H1 (cell line): ENCODE measurements at regions not wholly inside any gene's neighbourhood (a gene's known extent, or its start where the extent isn't known, plus 50 kb on each side); places are given as distances from the start of the nearest gene placed in this dataset.

ENCODE experiments used
- CTCF ChIA-PET: fragments of 300-600 bp; sonication (Branson Sonifier 250); formaldehyde crosslinking; loops from one replicate; lab custom pipeline; 2021; ENCODE audit not compliant: partially characterized antibody; lab: Charles Lee
- POLR2A ChIA-PET: fragments of 300-600 bp; sonication (Branson Sonifier 250); formaldehyde crosslinking; loops from one replicate; lab custom pipeline; 2021; ENCODE audit warnings: inconsistent platforms; ENCODE audit not compliant: partially characterized antibody; lab: Charles Lee
- DNase-seq, 2 experiments: peaks; one replicate each; pipeline versions ENCODE4 v3.0.0 to v3.0.0-alpha.2; 2010 to 2022; ENCODE audit warnings: low spot score in 2 of 2, low read depth in 1 of 2, mixed read lengths in 1 of 2
- FAIRE-seq: peaks from 2 replicates; lab custom pipeline; 2011; peaks lifted over from hg19 to GRCh38; lab: Jason Lieb, UNC
- H2AFZ ChIP-seq: 2 replicates; pipeline ENCODE4 v1.8.1; 2012; ENCODE audit warnings: low read length, inconsistent platforms
- H2AK5ac ChIP-seq: 2 replicates; pipeline ENCODE4 v1.6.1; 2013; ENCODE audit warnings: low read depth, low read length
- H2BK120ac ChIP-seq: replicated peaks from 2 replicates; pipeline ENCODE3; 2013; ENCODE audit warnings: low read depth, low read length, inconsistent platforms
- H2BK12ac ChIP-seq: 2 replicates; pipeline ENCODE4 v1.6.1; 2013; ENCODE audit warnings: low read depth, low read length
- H2BK15ac ChIP-seq: 2 replicates; pipeline ENCODE4 v1.6.1; 2013; ENCODE audit warnings: low read length
- H2BK20ac ChIP-seq: 2 replicates; pipeline ENCODE4 v1.6.1; 2013; ENCODE audit warnings: low read length
- H2BK5ac ChIP-seq: 2 replicates; pipeline ENCODE4 v1.6.1; 2013; ENCODE audit warnings: low read depth, low read length
- H3K14ac ChIP-seq: 2 replicates; pipeline ENCODE4 v1.6.1; 2013; ENCODE audit warnings: inconsistent platforms; ENCODE audit not compliant: insufficient read length
- H3K18ac ChIP-seq: 2 replicates; pipeline ENCODE4 v1.6.1; 2013; ENCODE audit warnings: low read length; ENCODE audit errors: extremely low read depth
- H3K23ac ChIP-seq: 2 replicates; pipeline ENCODE4 v1.6.1; 2013; ENCODE audit warnings: inconsistent platforms; ENCODE audit not compliant: insufficient read length
- H3K23me2 ChIP-seq: 2 replicates; pipeline ENCODE4 v1.6.1; 2013; ENCODE audit warnings: low read depth, low read length
- H3K27ac ChIP-seq: 2 replicates; pipeline ENCODE4 v1.6.1; 2011; ENCODE audit warnings: low read depth, low read length, inconsistent platforms
- H3K27me3 ChIP-seq, 4 experiments: replicated peaks in 1 of 4; 1 replicate in 1 of 4; 2 replicates in 3 of 4; pipeline versions ENCODE4 v1.6.1 to v1.8.1; 2011 to 2013; ENCODE audit warnings: low read length in 3 of 4, mild to moderate bottlenecking in 3 of 4, inconsistent platforms in 2 of 4, mixed read lengths in 2 of 4, moderate library complexity in 1 of 4; ENCODE audit not compliant: control insufficient read depth in 3 of 4, insufficient read depth in 3 of 4; ENCODE audit errors: extremely low read depth in 1 of 4
- H3K36me3 ChIP-seq, 4 experiments: 2 replicates each; pipeline versions ENCODE4 v1.6.1 to v1.8.1; 2011 to 2013; ENCODE audit warnings: mild to moderate bottlenecking in 4 of 4, low read length in 3 of 4, moderate library complexity in 2 of 4, control low read depth in 1 of 4, inconsistent platforms in 1 of 4; ENCODE audit not compliant: insufficient read depth in 4 of 4, control insufficient read depth in 2 of 4
- H3K4ac ChIP-seq: replicated peaks from 2 replicates; pipeline ENCODE3; 2013; ENCODE audit warnings: low read length, low read depth, mixed read lengths, inconsistent platforms; ENCODE audit not compliant: insufficient read length
- H3K4me1 ChIP-seq, 4 experiments: replicated peaks in 1 of 4; 1 replicate in 1 of 4; 2 replicates in 3 of 4; pipeline versions ENCODE4 v1.6.1 to v1.8.1; 2011 to 2013; ENCODE audit warnings: low read length in 3 of 4, inconsistent platforms in 2 of 4, mixed read lengths in 1 of 4; ENCODE audit not compliant: insufficient read depth in 4 of 4, control insufficient read depth in 3 of 4
- H3K4me2 ChIP-seq, 2 experiments: 2 replicates each; pipeline versions ENCODE4 v1.6.1 to v1.8.1; 2011 to 2013; ENCODE audit warnings: low read depth in 2 of 2, low read length in 2 of 2, control low read depth in 1 of 2, inconsistent platforms in 1 of 2, mild to moderate bottlenecking in 1 of 2; ENCODE audit not compliant: insufficient read depth in 1 of 2
- H3K4me3 ChIP-seq, 4 experiments: fragments of 200-600, 300-600 bp in 1 of 4; sonication (generic), shearing (Covaris generic), sonication (Bioruptor Twin) in 1 of 4; 2 replicates each; pipeline versions ENCODE4 v1.5.1 to v1.8.1; 2011 to 2016; ENCODE audit warnings: low read length in 4 of 4, low read depth in 3 of 4, control low read depth in 2 of 4, inconsistent platforms in 2 of 4, mild to moderate bottlenecking in 2 of 4, mixed read lengths in 1 of 4, moderate library complexity in 1 of 4; ENCODE audit not compliant: insufficient read depth in 2 of 4; ENCODE audit errors: extremely low read depth in 1 of 4
- H3K56ac ChIP-seq: replicated peaks from 2 replicates; pipeline ENCODE3; 2013; ENCODE audit warnings: low read depth, mild to moderate bottlenecking, mixed read lengths, low read length, inconsistent platforms; ENCODE audit not compliant: insufficient read length
- H3K79me1 ChIP-seq: 2 replicates; pipeline ENCODE4 v1.6.1; 2013; ENCODE audit warnings: low read depth, low read length, control low read depth
- H3K79me2 ChIP-seq, 2 experiments: 2 replicates each; pipeline versions ENCODE4 v1.6.1 to v1.8.1; 2012 to 2013; ENCODE audit warnings: low read length in 2 of 2, mild to moderate bottlenecking in 2 of 2, inconsistent platforms in 1 of 2; ENCODE audit not compliant: insufficient read depth in 2 of 2, control insufficient read depth in 1 of 2
- H3K9ac ChIP-seq, 4 experiments: replicated peaks in 1 of 4; 1 replicate in 1 of 4; 2 replicates in 3 of 4; pipeline versions ENCODE4 v1.6.1 to v1.8.1; 2011 to 2013; ENCODE audit warnings: low read depth in 3 of 4, low read length in 3 of 4, control low read depth in 2 of 4, mild to moderate bottlenecking in 2 of 4, moderate library complexity in 2 of 4, inconsistent platforms in 1 of 4; ENCODE audit errors: extremely low read depth in 1 of 4
- H3K9me3 ChIP-seq, 2 experiments: 2 replicates each; pipeline versions ENCODE4 v1.6.1 to v1.8.1; 2012 to 2013; ENCODE audit warnings: mild to moderate bottlenecking in 2 of 2, moderate library complexity in 2 of 2, control low read depth in 1 of 2, inconsistent platforms in 1 of 2, low read depth in 1 of 2, low read length in 1 of 2, mixed read lengths in 1 of 2; ENCODE audit not compliant: insufficient read depth in 2 of 2
- H4K20me1 ChIP-seq, 2 experiments: replicated peaks in 1 of 2; 2 replicates each; pipeline versions ENCODE3 to v1.8.1; 2011 to 2013; ENCODE audit warnings: inconsistent platforms in 2 of 2, low read length in 2 of 2, mild to moderate bottlenecking in 1 of 2; ENCODE audit not compliant: insufficient read depth in 2 of 2, control insufficient read depth in 1 of 2
- H4K5ac ChIP-seq: 2 replicates; pipeline ENCODE4 v1.6.1; 2013; ENCODE audit warnings: low read length, low read depth, mixed read lengths, inconsistent platforms; ENCODE audit not compliant: insufficient read length
- H4K8ac ChIP-seq: 2 replicates; pipeline ENCODE4 v1.8.0; 2013; ENCODE audit warnings: mild to moderate bottlenecking, moderate library complexity, low read length, inconsistent platforms; ENCODE audit not compliant: insufficient read depth; ENCODE audit errors: extremely low read depth
- H4K91ac ChIP-seq: replicated peaks from 2 replicates; pipeline ENCODE3; 2013; ENCODE audit warnings: low read length, mixed read lengths, inconsistent platforms; ENCODE audit not compliant: insufficient read length
- ASH2L ChIP-seq: fragments of 200-600, 300-600 bp; sonication (generic); IDR thresholded peaks from one replicate; pipeline ENCODE4 v1.7.1; 2017; ENCODE audit warnings: low read length
- EP300 ChIP-seq, 2 experiments: IDR thresholded peaks; 1 replicate in 1 of 2; 2 replicates in 1 of 2; pipeline ENCODE4 v1.6.1; 2011 to 2012; ENCODE audit warnings: low read depth in 2 of 2, low read length in 2 of 2, mild to moderate bottlenecking in 2 of 2, borderline replicate concordance in 1 of 2, inconsistent platforms in 1 of 2, moderate library complexity in 1 of 2
- EZH2 ChIP-seq: fragments of 200-600 bp; sonication (generic); IDR thresholded peaks from 2 replicates; pipeline ENCODE4 v1.7.1; 2012; ENCODE audit warnings: low read depth, mild to moderate bottlenecking, moderate library complexity, low read length, inconsistent platforms; ENCODE audit not compliant: severe bottlenecking
- HDAC6 ChIP-seq: IDR thresholded peaks from one replicate; pipeline ENCODE4 v1.7.1; 2012; ENCODE audit warnings: low read depth, mild to moderate bottlenecking, inconsistent platforms, low read length, moderate library complexity
- JUN ChIP-seq: IDR thresholded peaks from 2 replicates; pipeline ENCODE4 v1.6.1; 2011; ENCODE audit warnings: low read depth, mild to moderate bottlenecking, improper control_type of control experiment, low read length
- KDM5A ChIP-seq: fragments of 200-600 bp; IDR thresholded peaks from 2 replicates; pipeline ENCODE4 v1.7.1; 2012; ENCODE audit warnings: mild to moderate bottlenecking, low read length, inconsistent platforms, mixed read lengths
- PHF8 ChIP-seq: fragments of 200-600 bp; sonication (generic); conservative IDR thresholded peaks from 2 replicates; pipeline ENCODE4 v1.7.1; 2012; ENCODE audit warnings: low read depth, mild to moderate bottlenecking, inconsistent platforms, low read length, moderate library complexity
- POLR2A ChIP-seq, 2 experiments: IDR thresholded peaks; 1 replicate in 1 of 2; 2 replicates in 1 of 2; pipeline ENCODE4 v1.6.1; 2011; ENCODE audit warnings: low read depth in 2 of 2, low read length in 2 of 2, mild to moderate bottlenecking in 2 of 2; ENCODE audit errors: control extremely low read depth in 1 of 2
- RBBP5 ChIP-seq: IDR thresholded peaks from 2 replicates; pipeline ENCODE4 v1.7.1; 2012; ENCODE audit warnings: low read depth, mild to moderate bottlenecking, inconsistent platforms, low read length, moderate library complexity, borderline replicate concordance
- RFX5 ChIP-seq: IDR thresholded peaks from 2 replicates; pipeline ENCODE4 v1.6.1; 2011; ENCODE audit warnings: low read depth, low read length, improper control_type of control experiment, borderline replicate concordance
- SAP30 ChIP-seq: fragments of 300-600 bp; sonication (generic); IDR thresholded peaks from 2 replicates; pipeline ENCODE4 v1.7.1; 2012; ENCODE audit warnings: low read length, moderate library complexity, mild to moderate bottlenecking, inconsistent platforms; ENCODE audit not compliant: insufficient read depth, insufficient replicate concordance
- SP1 ChIP-seq: IDR thresholded peaks from 2 replicates; pipeline ENCODE4 v1.6.1; 2011; ENCODE audit warnings: low read depth, low read length
- SRF ChIP-seq: IDR thresholded peaks from 2 replicates; pipeline ENCODE4 v1.6.1; 2011; ENCODE audit warnings: mild to moderate bottlenecking, low read depth, low read length, moderate library complexity
- SUZ12 ChIP-seq: fragments of 200-600 bp; sonication (generic); IDR thresholded peaks from 2 replicates; pipeline ENCODE4 v1.6.1; 2012; ENCODE audit warnings: mild to moderate bottlenecking, inconsistent platforms, low read length, moderate library complexity, mixed read lengths
- TCF12 ChIP-seq: IDR thresholded peaks from 2 replicates; pipeline ENCODE4 v1.6.1; 2011; ENCODE audit warnings: low read depth, mild to moderate bottlenecking, low read length
- YY1 ChIP-seq: IDR thresholded peaks from 2 replicates; pipeline ENCODE4 v1.6.1; 2011; ENCODE audit warnings: low read depth, mild to moderate bottlenecking, low read length
- WGBS, 2 experiments: shearing (Covaris generic) in 1 of 2; methylation state at CpG; one replicate each; pipeline versions ENCODE4 v1.1.6 to v1.1.7; 2013 to 2015; ENCODE audit warnings: low lambda C conversion rate in 2 of 2, mixed read lengths in 2 of 2, inconsistent platforms in 1 of 2, low coverage in 1 of 2, missing lambda C conversion rate in 1 of 2; ENCODE audit not compliant: insufficient replicate concordance in 2 of 2, insufficient coverage in 1 of 2, insufficient read length in 1 of 2; ENCODE audit errors: extremely low coverage in 1 of 2, missing lambda C conversion rate in 1 of 2; 5-methylcytosine and 5-hydroxymethylcytosine counted together

GRCh38 chrX:14420841-14421240, 108.5 kb upstream of the GLRA2 start:
- ChIA-PET CTCF (no interaction called here), POLR2A (no interaction called here)
- no peaks in the 10 kb centered on the region for H3K27me3 ChIP-seq
- H2AK5ac ChIP-seq, result no peak overlapping the region
- no peaks in the 10 kb centered on the region for H3K79me2 ChIP-seq
- no peaks in the 10 kb centered on the region for H3K79me1 ChIP-seq
- H3K9me3 ChIP-seq, result no peaks in the 10 kb centered on the region
- H3K4me3 ChIP-seq, result no peak overlapping the region
- no peak overlapping the region for H3K14ac ChIP-seq
- DNase-seq (no peak), FAIRE-seq (no peak)
- no peak overlapping the region for H3K9ac ChIP-seq
- no peak overlapping the region for H2BK20ac ChIP-seq
- no peak overlapping the region for H3K27ac ChIP-seq
- no peak overlapping the region for H3K4ac ChIP-seq
- H4K20me1 ChIP-seq, result no peaks in the 10 kb centered on the region
- H3K4me2 ChIP-seq, result no peak overlapping the region
- H2BK5ac ChIP-seq, result no peak overlapping the region
- no peaks in the 10 kb centered on the region for H3K36me3 ChIP-seq
- H2BK120ac ChIP-seq, result no peak overlapping the region
- WGBS, 2 experiments, result 95% methylated on average over 2 of the region's 2 CpGs; no CpG with 5 or more reads in 1 of the 2 experiments
- no peaks in the 10 kb centered on the region for H3K23me2 ChIP-seq
- H3K23ac ChIP-seq, result no peak overlapping the region
- no peak overlapping the region for H4K91ac ChIP-seq
- H2AFZ ChIP-seq, result no peak overlapping the region
- no peak overlapping the region for H3K18ac ChIP-seq
- no peak overlapping the region for H4K5ac ChIP-seq
- no peaks in the 10 kb centered on the region for H3K4me1 ChIP-seq
- no peak overlapping the region for H2BK12ac ChIP-seq
- H3K56ac ChIP-seq, result no peak overlapping the region
- no peak overlapping the region for H2BK15ac ChIP-seq
- no peak overlapping the region for H4K8ac ChIP-seq
- TF ChIP-seq TCF12 (no peak), POLR2A (IDR thresholded peaks at IDR 0.05; ENCODE audit: control extremely low read depth in 1 of 2, low read depth in 2 of 2, low read length in 2 of 2) (no peak), YY1 (no peak), KDM5A (no peak), EZH2 (no peak), RFX5 (no peak), RBBP5 (no peak), SAP30 (no peak), SUZ12 (no peak), ASH2L (no peak), PHF8 (no peak), EP300 (IDR thresholded peaks at IDR 0.05; ENCODE audit: borderline replicate concordance in 1 of 2, low read depth in 2 of 2, low read length in 2 of 2) (no peak), HDAC6 (no peak), JUN (no peak), SRF (no peak), SP1 (no peak)
